Stimulated activated CD4-positive, alpha-beta T cell treated with anti-CD3 and anti-CD28 coated beads, Interleukin-15, amount 100 ng/mL, for 48 hours (primary cell): ENCODE measurements at regions not wholly inside any gene's neighbourhood (a gene's known extent, or its start where the extent isn't known, plus 50 kb on each side); places are given as distances from the start of the nearest gene placed in this dataset.
"Not testable (repeated sequence)": the region's sequence is repeated elsewhere in the genome, so short reads cannot be mapped to it uniquely, and the experiment has no call there.

Experiments
- DNase-seq, 2 donors: peaks; one replicate each; pipeline ENCODE4 v3.0.0-alpha.2; 2020; ENCODE audit warnings: low read depth in 2 of 2

GRCh38 chr12:88833641-88834116 lies 253.4 kb upstream of the KITLG start:
- no peak for DNase-seq

- not testable (repeated sequence) for DNase-seq
Observed at GRCh38 chr12:88828537-88828936, 248.3 kb upstream of the KITLG start.

GRCh38 chr12:88820012-88820411 lies 239.7 kb upstream of the KITLG start:
- DNase-seq = no peak

GRCh38 chr12:88816201-88816600 lies 235.9 kb upstream of the KITLG start:
- DNase-seq = no peak

- DNase-seq = no peak
Observed at GRCh38 chr12:88814779-88815178, 234.5 kb upstream of the KITLG start.

- DNase-seq = no peak
Observed at GRCh38 chr12:88812610-88813009, 232.3 kb upstream of the KITLG start.

- no peak for DNase-seq
Observed at GRCh38 chr12:88810806-88811205, 230.5 kb upstream of the KITLG start.

GRCh38 chr12:88809841-88810240 lies 229.6 kb upstream of the KITLG start:
- not testable (repeated sequence) for DNase-seq

- DNase-seq = no peak
Observed at GRCh38 chr12:88805692-88806091, 225.4 kb upstream of the KITLG start.

- no peak for DNase-seq
Observed at GRCh38 chr12:88805286-88805685, 225.0 kb upstream of the KITLG start.

GRCh38 chr12:88802096-88802706 lies 221.9 kb upstream of the KITLG start:
- DNase-seq = no peak

- DNase-seq = no peak
Observed at GRCh38 chr12:88801227-88802095, 221.2 kb upstream of the KITLG start.

- no peak for DNase-seq
Observed at GRCh38 chr12:88793096-88793495, 212.8 kb upstream of the KITLG start.

- no peak for DNase-seq
Observed at GRCh38 chr12:88790231-88790630, 210.0 kb upstream of the KITLG start.

- DNase-seq = no peak
Observed at GRCh38 chr12:88784166-88784565, 203.9 kb upstream of the KITLG start.

- DNase-seq = no peak
Observed at GRCh38 chr12:88782351-88782750, 202.1 kb upstream of the KITLG start.

- DNase-seq = no peak
Observed at GRCh38 chr12:88781909-88782308, 201.6 kb upstream of the KITLG start.

GRCh38 chr12:88778064-88778463 lies 197.8 kb upstream of the KITLG start:
- no peak for DNase-seq

- DNase-seq = no peak
Observed at GRCh38 chr12:88775742-88776151, 195.5 kb upstream of the KITLG start.

GRCh38 chr12:88767699-88768098 lies 187.4 kb upstream of the KITLG start:
- DNase-seq = no peak

GRCh38 chr12:88764781-88765480 lies 184.7 kb upstream of the KITLG start:
- no peak for DNase-seq

- DNase-seq = no peak
Observed at GRCh38 chr12:88763536-88764100, 183.3 kb upstream of the KITLG start.
